ENCODE measurements at regions not wholly inside any gene's neighbourhood (a gene's known extent, or its start where the extent isn't known, plus 50 kb on each side); places are given as distances from the start of the nearest gene placed in this dataset.

GRCh38 chr2:43084699-43085091 lies 141.7 kb downstream of the ZFP36L2 start:
- no peak for TF ChIP-seq CTCF (IDR thresholded peaks at IDR 0.05; ENCODE audit: insufficient read depth, low read length)
- TF ChIP-seq GABPA (IDR thresholded peaks at IDR 0.05; ENCODE audit: low read depth), result no peak
- no peak for TF ChIP-seq REST (IDR thresholded peaks at IDR 0.05; ENCODE audit: insufficient replicate concordance, low read depth)
- TF ChIP-seq POLR2AphosphoS5 (IDR thresholded peaks at IDR 0.05; ENCODE audit: low read depth), result no peak
